ENCODE measurements at regions not wholly inside any gene's neighbourhood (a gene's known extent, or its start where the extent isn't known, plus 50 kb on each side); places are given as distances from the start of the nearest gene placed in this dataset.

DNA sequence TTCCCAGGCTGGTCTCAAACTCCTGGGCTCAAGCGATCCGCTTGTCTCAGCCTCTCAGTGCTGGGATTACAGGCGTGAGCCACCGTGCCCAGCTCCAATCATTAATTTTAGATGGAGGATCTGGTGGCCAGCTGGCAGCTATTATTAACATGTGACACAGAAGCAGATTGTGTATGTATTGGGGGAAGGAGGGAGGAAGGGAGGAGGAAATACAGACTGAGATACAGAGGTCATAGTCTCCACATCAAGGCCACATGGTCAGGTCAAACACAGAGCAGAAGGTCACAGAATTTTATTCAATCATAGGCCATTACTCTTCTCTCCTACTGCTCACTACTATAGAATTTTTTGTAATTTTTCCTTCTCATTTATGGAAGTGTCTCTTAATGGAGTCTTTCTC is 57.9 kb upstream of the ADORA3 start:
- TF ChIP-seq POLR2A (IDR thresholded peaks at IDR 0.05; ENCODE audit: low read depth, low read length) (no peak), SPI1 (IDR thresholded peaks at IDR 0.05; ENCODE audit: low read depth, low read length) (no peak), TAF1 (IDR thresholded peaks at IDR 0.05; ENCODE audit: low read depth, low read length) (no peak), PAX5 (IDR thresholded peaks at IDR 0.05; ENCODE audit: insufficient read depth, low read length, severe bottlenecking) (no peak)

Data from GM12891 (cell line).